ENCODE measurements at regions not wholly inside any gene's neighbourhood (a gene's known extent, or its start where the extent isn't known, plus 50 kb on each side); places are given as distances from the start of the nearest gene placed in this dataset.

- TF ChIP-seq ZNF23 (tag by site-specific recombination; IDR thresholded peaks at IDR 0.05; ENCODE audit: borderline replicate concordance): no peak
Observed at GRCh38 chr1:97983126-97983525, 62.3 kb upstream of the DPYD start (continued).

- H3K4me1 ChIP-seq (ENCODE audit: control insufficient read depth, insufficient read depth, low read length): no peaks in the 10 kb centered on the region
- no peak overlapping the region for H3K27ac ChIP-seq (ENCODE audit: extremely low read depth, low read depth, low read length)
- ChIA-PET CTCF (no interaction called here), POLR2A (no interaction called here)
- H3K4me3 ChIP-seq (ENCODE audit: low read depth, low read length): no peak overlapping the region
- no peaks in the 10 kb centered on the region for H3K9me3 ChIP-seq (ENCODE audit: control insufficient read depth, insufficient read depth, low read depth, low read length)
- no peaks in the 10 kb centered on the region for H3K36me3 ChIP-seq (ENCODE audit: control insufficient read depth in 2 of 2, insufficient read depth in 1 of 2, low read length in 2 of 2)
- TF ChIP-seq ZNF747 (tag by site-specific recombination; IDR thresholded peaks at IDR 0.05) (no peak), ZNF366 (tag by site-specific recombination; conservative IDR thresholded peaks at IDR 0.05) (no peak), ZEB2 (tag by site-specific recombination; IDR thresholded peaks at IDR 0.05) (no peak), ZNF426 (tag by site-specific recombination; IDR thresholded peaks at IDR 0.05) (no peak)
Observed at GRCh38 chr1:97980530-97980929, 59.7 kb upstream of the DPYD start.

GRCh38 chr1:97976801-97977200 lies 56.0 kb upstream of the DPYD start:
- CTCF ChIA-PET: interaction anchor here (0.5 to 0.7 kb wide), 3 partner anchors 56 to 631 kb away, joined by 3 to 7 read pairs (median 3); no protein-coding TSS in a partner anchor
- Histone ChIP-seq H3K36me3 (ENCODE audit: control insufficient read depth in 2 of 2, insufficient read depth in 1 of 2, low read length in 2 of 2) (no peaks in the 10 kb centered on the region), H3K9me3 (ENCODE audit: control insufficient read depth, insufficient read depth, low read depth, low read length) (no peaks in the 10 kb centered on the region), H3K4me3 (ENCODE audit: low read depth, low read length) (no peak overlapping the region), H3K4me1 (ENCODE audit: control insufficient read depth, insufficient read depth, low read length) (no peaks in the 10 kb centered on the region), H3K27ac (ENCODE audit: extremely low read depth, low read depth, low read length) (no peak overlapping the region)
- TF ChIP-seq ZNF37A (tag by site-specific recombination; IDR thresholded peaks at IDR 0.05) (no peak), ZNF311 (tag by site-specific recombination; IDR thresholded peaks at IDR 0.05; ENCODE audit: borderline replicate concordance) (no peak), ZNF837 (tag by site-specific recombination; IDR thresholded peaks at IDR 0.05) (no peak), ZNF658 (tag by site-specific recombination; IDR thresholded peaks at IDR 0.05) (no peak), ZNF202 (tag by site-specific recombination; IDR thresholded peaks at IDR 0.05; ENCODE audit: borderline replicate concordance) (no peak), SCRT2 (tag by site-specific recombination; IDR thresholded peaks at IDR 0.05) (no peak), ZNF660 (tag by site-specific recombination; IDR thresholded peaks at IDR 0.05) (no peak), HIC1 (tag by site-specific recombination; IDR thresholded peaks at IDR 0.05) (no peak), ZNF133 (tag by site-specific recombination; IDR thresholded peaks at IDR 0.05) (no peak), ZNF302 (tag by site-specific recombination; IDR thresholded peaks at IDR 0.05; ENCODE audit: low read depth) (no peak), ZNF580 (tag by site-specific recombination; IDR thresholded peaks at IDR 0.05) (no peak), ZNF391 (tag by site-specific recombination; IDR thresholded peaks at IDR 0.05; ENCODE audit: borderline replicate concordance, low read depth) (no peak), ZNF544 (tag by site-specific recombination; IDR thresholded peaks at IDR 0.05) (no peak), ZNF280D (tag by site-specific recombination; IDR thresholded peaks at IDR 0.05) (no peak), SP7 (tag by site-specific recombination; IDR thresholded peaks at IDR 0.05) (no peak), ZIC2 (tag by site-specific recombination; IDR thresholded peaks at IDR 0.05) (no peak), ZNF701 (tag by site-specific recombination; IDR thresholded peaks at IDR 0.05) (no peak), ZBTB49 (tag by site-specific recombination; IDR thresholded peaks at IDR 0.05; ENCODE audit: low read depth) (no peak)
- POLR2A ChIA-PET: no interaction called here
